Activated naive CD8-positive, alpha-beta T cell treated with anti-CD3 and anti-CD28 coated beads for 36 hours (primary cell): ENCODE measurements at regions not wholly inside any gene's neighbourhood (a gene's known extent, or its start where the extent isn't known, plus 50 kb on each side); places are given as distances from the start of the nearest gene placed in this dataset.
"Not testable (repeated sequence)": the region's sequence is repeated elsewhere in the genome, so short reads cannot be mapped to it uniquely, and the experiment has no call there.

ENCODE experiments used
- DNase-seq: peaks from one replicate; pipeline ENCODE4 v3.0.0; 2021
- H3K27ac Mint-ChIP-seq: one replicate; pipeline ENCODE4 v1.8.0; 2022; ENCODE audit warnings: mild to moderate bottlenecking, moderate library complexity, mixed read lengths
- H3K27me3 Mint-ChIP-seq: one replicate; pipeline ENCODE4 v1.8.0; 2022; ENCODE audit warnings: mild to moderate bottlenecking, mixed read lengths
- H3K36me3 Mint-ChIP-seq: one replicate; pipeline ENCODE4 v1.8.0; 2021; ENCODE audit warnings: mild to moderate bottlenecking, mixed read lengths
- H3K4me1 Mint-ChIP-seq: one replicate; pipeline ENCODE4 v1.8.0; 2021; ENCODE audit warnings: mixed read lengths
- H3K4me3 Mint-ChIP-seq: one replicate; pipeline ENCODE4 v1.8.0; 2022; ENCODE audit warnings: mild to moderate bottlenecking, moderate library complexity, mixed read lengths
- H3K9me3 Mint-ChIP-seq: one replicate; pipeline ENCODE4 v1.8.0; 2022; ENCODE audit warnings: mixed read lengths

DNA sequence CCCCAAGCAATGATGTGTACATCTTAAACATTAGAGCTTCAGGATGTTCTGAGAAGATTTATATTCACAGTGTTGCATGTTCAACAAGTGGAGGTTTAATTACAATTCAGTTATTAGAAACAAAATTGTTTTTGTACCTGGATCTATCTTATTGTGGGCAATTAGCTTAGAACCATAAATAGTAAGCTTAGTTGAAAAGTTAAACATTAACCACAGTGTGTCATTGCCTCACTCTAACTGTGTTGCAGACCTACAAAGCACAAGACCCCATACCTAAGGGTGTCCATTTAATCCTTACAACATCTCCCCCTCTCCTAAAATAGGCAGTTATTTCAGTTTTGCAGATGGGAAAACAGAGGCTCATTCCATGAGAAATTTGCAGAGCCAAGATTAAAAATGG is 632.0 kb upstream of the SOX9 start:
- no peak for DNase-seq
- Mint-ChIP-seq H3K27ac (no peak overlapping the region), H3K36me3 (no peaks in the 10 kb centered on the region), H3K9me3 (no peaks in the 10 kb centered on the region), H3K4me3 (no peak overlapping the region), H3K27me3 (no peaks in the 10 kb centered on the region), H3K4me1 (no peaks in the 10 kb centered on the region)

DNA sequence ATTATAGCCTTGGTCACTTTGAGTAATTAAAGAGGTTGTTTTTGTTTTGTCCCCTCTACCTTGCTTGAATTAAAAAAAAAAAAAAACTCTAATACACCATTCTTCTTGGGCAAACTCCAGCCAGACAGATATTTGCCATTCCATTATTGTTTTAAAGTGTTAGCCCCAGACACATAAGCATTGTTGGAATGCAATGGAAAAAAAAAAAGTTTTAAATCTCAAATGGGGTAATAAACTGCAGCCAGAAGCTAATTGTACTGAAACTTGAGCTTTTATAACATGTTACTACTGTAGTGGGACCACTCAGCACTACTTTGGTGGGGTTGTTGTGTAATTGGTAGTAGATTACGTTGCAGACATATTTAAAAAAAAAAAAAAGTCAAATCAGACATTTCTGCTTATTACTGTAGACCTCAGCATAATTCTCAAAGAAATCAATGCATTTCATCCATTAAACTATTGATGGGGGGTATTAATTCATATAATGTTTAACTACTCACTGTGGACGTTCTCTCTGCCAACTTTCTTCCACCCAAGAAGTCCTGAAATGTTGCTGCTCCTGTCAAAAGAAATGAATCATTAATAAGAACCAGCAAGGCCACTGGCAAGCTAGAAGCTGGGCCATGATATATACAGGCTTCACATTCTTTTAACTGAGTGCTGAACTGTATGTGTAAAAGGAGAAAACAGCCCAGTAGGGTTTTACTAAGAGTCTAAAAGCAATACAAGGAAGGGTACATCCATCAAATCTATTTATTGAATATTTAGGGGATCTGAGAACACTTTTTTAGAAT is 626.6 kb upstream of the SOX9 start:
- no peak for DNase-seq
- Mint-ChIP-seq H3K27me3 (no peaks in the 10 kb centered on the region), H3K27ac (no peak overlapping the region), H3K4me3 (no peak overlapping the region), H3K4me1 (no peaks in the 10 kb centered on the region), H3K9me3 (no peaks in the 10 kb centered on the region), H3K36me3 (no peaks in the 10 kb centered on the region)

DNA sequence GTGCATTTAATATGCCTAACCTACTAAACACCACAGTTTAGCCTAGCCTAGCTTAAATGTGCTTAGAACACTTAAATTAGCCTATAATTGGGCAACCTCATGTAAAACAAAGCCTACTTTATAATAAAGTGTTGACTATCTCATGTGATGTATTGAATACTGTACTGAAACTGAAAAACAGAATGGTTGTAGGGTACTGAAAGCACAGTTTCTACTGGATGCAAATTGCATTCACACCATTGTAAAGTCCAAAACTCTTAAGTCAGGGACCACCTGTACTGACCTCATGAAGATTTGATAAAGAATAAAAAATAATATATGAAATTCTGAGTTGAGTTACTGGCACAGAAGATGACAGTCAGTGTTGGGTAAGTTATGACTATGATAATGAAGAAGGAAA is 625.4 kb upstream of the SOX9 start:
- Mint-ChIP-seq H3K4me1 (no peaks in the 10 kb centered on the region), H3K27ac (no peak overlapping the region), H3K36me3 (no peaks in the 10 kb centered on the region), H3K4me3 (no peak overlapping the region), H3K9me3 (no peaks in the 10 kb centered on the region), H3K27me3 (no peaks in the 10 kb centered on the region)
- DNase-seq = no peak

DNA sequence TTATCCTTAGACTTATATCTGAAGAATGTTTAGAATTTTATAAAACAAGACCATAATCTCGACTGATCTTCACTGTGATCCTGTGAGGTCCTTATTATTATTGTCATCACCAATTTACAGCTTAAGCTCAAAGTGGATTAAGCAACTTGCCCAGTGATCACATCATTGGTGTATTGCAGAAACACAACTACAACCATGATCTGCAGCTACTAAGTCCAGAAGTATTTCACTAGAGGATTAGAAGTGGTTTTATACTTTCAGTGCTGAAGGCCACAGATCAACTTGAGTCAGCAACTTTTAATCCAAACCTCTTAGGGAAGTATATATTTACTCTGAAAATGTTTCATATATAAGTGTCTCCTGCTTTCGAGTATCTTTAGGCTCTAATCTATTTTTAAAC is 624.3 kb upstream of the SOX9 start:
- Mint-ChIP-seq H3K9me3 (no peaks in the 10 kb centered on the region), H3K4me1 (no peaks in the 10 kb centered on the region), H3K27ac (no peak overlapping the region), H3K27me3 (no peaks in the 10 kb centered on the region), H3K4me3 (no peak overlapping the region), H3K36me3 (no peaks in the 10 kb centered on the region)
- no peak for DNase-seq

GRCh38 chr17:71500761-71501555 is 619.9 kb upstream of the SOX9 start:
- no peaks in the 10 kb centered on the region for H3K9me3 Mint-ChIP-seq
- no peak for DNase-seq
- no peak overlapping the region for H3K4me3 Mint-ChIP-seq
- no peaks in the 10 kb centered on the region for H3K36me3 Mint-ChIP-seq
- no peak overlapping the region for H3K27ac Mint-ChIP-seq
- H3K4me1 Mint-ChIP-seq = no peaks in the 10 kb centered on the region
- no peaks in the 10 kb centered on the region for H3K27me3 Mint-ChIP-seq

- Mint-ChIP-seq H3K9me3 (peaks cover 1% of the 10 kb centered on the region), H3K4me3 (no peak overlapping the region), H3K27ac (no peak overlapping the region), H3K36me3 (no peaks in the 10 kb centered on the region), H3K27me3 (no peaks in the 10 kb centered on the region), H3K4me1 (no peaks in the 10 kb centered on the region)
- no peak for DNase-seq
Measured at GRCh38 chr17:71501711-71502110, 619.1 kb upstream of the SOX9 start.

DNA sequence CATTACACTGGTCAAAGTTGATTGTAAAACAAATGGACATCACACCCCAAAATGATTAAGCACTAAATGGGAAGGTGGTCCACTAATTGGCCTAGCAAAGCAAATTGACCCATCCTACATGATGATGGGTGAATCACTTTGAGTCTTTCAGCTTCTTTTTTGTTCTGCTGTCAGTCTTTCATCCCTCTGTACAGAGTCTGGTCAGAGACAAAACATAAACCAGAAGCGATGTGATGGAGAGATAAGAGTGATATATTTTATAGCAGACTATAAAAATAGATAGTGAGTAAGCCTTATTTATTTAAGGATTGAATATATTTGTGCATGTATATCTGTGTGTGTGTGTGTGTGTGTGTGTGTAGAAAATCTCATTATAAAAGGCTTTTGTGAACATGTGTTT is 618.4 kb upstream of the SOX9 start:
- Mint-ChIP-seq H3K36me3 (no peaks in the 10 kb centered on the region), H3K27me3 (no peaks in the 10 kb centered on the region), H3K4me1 (no peaks in the 10 kb centered on the region), H3K27ac (no peak overlapping the region), H3K9me3 (peaks cover 1% of the 10 kb centered on the region), H3K4me3 (no peak overlapping the region)
- no peak for DNase-seq

- peaks cover 1% of the 10 kb centered on the region for H3K9me3 Mint-ChIP-seq
- no peaks in the 10 kb centered on the region for H3K36me3 Mint-ChIP-seq
- H3K4me1 Mint-ChIP-seq = no peaks in the 10 kb centered on the region
- no peak overlapping the region for H3K27ac Mint-ChIP-seq
- H3K27me3 Mint-ChIP-seq = no peaks in the 10 kb centered on the region
- no peak overlapping the region for H3K4me3 Mint-ChIP-seq
- no peak for DNase-seq
Measured at GRCh38 chr17:71503710-71504465, 616.9 kb upstream of the SOX9 start.

DNA sequence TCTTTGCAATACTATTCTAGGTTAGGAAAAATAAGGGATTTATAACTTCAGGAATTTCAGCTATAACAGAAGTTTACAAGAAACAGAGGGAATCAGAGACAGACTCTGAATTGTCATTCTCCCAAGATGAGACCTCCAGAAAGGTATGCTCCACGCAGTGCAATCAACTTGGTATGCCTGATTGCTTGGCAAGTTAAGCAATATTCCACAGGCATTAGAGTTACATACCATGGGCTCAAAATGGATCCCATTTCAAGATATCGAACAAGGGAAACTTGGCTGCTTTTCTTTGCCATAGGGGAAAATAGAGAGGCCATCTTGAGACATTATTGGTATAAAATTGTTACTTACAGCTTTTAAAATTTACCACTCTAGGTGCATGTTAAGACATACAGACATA is 615.6 kb upstream of the SOX9 start:
- Mint-ChIP-seq H3K27me3 (no peaks in the 10 kb centered on the region), H3K27ac (no peak overlapping the region)

DNA sequence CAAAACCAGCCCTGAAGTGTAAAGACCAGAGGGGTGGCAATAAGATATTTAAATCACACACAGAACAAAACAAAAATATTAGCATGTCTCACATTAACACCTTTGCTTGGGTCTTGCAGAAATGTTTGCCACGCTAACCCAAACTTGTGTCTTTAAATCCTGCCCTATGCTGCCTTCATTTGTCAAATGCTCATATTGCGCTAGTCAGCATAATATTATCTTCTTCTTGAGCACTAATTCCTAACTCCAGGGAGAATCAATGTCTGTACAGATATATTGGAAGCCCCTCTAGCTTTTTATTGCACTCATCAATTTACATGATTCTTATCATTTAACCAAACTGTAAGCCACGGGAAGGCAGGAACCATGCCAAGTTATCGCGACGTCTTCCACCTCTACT is 614.8 kb upstream of the SOX9 start:
- Mint-ChIP-seq H3K9me3 (peaks cover 1% of the 10 kb centered on the region), H3K27ac (no peak overlapping the region), H3K4me3 (no peak overlapping the region), H3K4me1 (no peaks in the 10 kb centered on the region), H3K36me3 (no peaks in the 10 kb centered on the region), H3K27me3 (no peaks in the 10 kb centered on the region)
- DNase-seq = no peak

More for the DNA sequence above, 615.6 kb upstream of the SOX9 start:
- Mint-ChIP-seq H3K9me3 (peaks cover 1% of the 10 kb centered on the region), H3K4me3 (no peak overlapping the region), H3K36me3 (no peaks in the 10 kb centered on the region), H3K4me1 (no peaks in the 10 kb centered on the region)
- DNase-seq = no peak

DNA sequence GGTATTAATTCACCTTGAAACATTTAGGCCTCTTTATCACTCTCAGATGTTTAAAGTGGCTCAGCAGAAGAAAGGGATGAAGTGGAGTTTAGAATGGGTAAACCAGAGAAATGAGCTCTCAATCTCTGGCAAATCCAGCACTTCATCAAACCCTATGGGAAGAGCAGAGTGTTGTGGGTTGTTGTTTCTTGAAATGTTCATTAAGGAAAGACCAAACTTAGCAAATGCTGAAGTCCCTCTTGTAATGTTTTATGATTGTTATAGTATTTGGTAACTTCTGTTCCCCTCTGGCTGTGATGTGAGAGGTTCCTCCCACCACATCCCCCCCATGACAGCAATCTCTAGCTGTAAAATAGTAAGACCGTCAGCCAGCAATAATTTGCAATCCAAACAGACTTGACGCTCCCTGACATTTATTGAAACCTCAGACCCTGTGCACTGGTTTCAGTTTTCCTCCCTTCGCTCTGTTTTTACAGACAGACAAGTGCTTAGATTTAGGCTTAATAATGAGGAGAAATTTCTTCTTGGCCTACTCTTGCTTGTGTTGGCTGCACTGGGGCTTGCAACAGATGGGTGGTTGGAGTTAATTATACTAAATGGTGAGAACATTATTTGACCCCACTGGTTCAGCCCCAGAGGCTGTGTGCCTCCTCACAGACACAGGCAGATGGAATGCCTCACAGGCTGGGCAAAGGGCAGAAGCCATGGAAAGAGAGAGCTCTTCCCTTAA is 609.4 kb upstream of the SOX9 start:
- DNase-seq = no peak
- H3K4me1 Mint-ChIP-seq = no peaks in the 10 kb centered on the region

GRCh38 chr17:71513725-71514124 is 607.1 kb upstream of the SOX9 start:
- not testable (repeated sequence) for DNase-seq, H3K4me3 Mint-ChIP-seq, H3K27ac Mint-ChIP-seq, H3K9me3 Mint-ChIP-seq, H3K36me3 Mint-ChIP-seq, H3K4me1 Mint-ChIP-seq, H3K27me3 Mint-ChIP-seq

More for the DNA sequence above, 609.4 kb upstream of the SOX9 start:
- Mint-ChIP-seq H3K9me3 (no peaks in the 10 kb centered on the region), H3K27ac (no peak overlapping the region), H3K36me3 (no peaks in the 10 kb centered on the region), H3K4me3 (no peak overlapping the region), H3K27me3 (no peaks in the 10 kb centered on the region)

DNA sequence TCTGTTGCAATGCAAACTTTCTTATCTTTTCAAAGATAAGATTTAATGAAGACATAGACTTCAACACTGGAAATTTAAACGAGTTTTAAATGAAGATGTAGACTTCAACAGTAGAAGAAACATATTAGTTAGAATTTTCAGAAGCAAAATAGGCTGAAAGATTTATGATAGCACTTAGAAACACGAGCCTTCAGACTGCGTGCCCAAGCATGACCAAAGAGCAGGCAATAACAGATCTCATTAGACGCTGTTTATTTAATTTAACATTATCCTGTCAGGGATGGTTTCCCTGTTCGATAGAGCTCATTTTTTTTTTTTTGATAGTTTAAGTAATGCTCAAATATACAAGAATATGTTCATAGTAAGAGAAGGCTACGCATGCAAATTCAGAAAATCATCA is 604.7 kb upstream of the SOX9 start:
- Mint-ChIP-seq H3K4me3 (no peak overlapping the region), H3K27me3 (no peaks in the 10 kb centered on the region), H3K27ac (no peak overlapping the region), H3K9me3 (no peaks in the 10 kb centered on the region), H3K4me1 (no peaks in the 10 kb centered on the region), H3K36me3 (no peaks in the 10 kb centered on the region)
- no peak for DNase-seq

DNA sequence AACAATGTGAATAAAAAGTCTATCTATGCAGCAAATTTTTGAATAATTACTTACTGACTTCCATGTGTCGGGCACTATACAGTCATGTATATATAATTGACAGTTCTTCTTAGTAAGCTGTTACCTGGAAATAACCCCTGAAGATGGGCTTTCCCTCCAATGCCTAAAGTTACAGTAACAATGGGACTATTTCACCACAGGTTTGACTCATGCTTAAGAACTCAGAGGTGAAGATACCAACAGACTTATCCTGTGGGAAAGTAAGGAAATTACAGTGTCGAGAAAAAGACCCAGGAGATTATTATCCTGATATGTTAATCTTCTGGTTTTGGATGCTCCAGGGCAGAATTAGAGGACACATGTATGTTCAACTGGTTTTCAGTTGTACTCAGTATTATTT is 601.5 kb upstream of the SOX9 start:
- DNase-seq = no peak

DNA sequence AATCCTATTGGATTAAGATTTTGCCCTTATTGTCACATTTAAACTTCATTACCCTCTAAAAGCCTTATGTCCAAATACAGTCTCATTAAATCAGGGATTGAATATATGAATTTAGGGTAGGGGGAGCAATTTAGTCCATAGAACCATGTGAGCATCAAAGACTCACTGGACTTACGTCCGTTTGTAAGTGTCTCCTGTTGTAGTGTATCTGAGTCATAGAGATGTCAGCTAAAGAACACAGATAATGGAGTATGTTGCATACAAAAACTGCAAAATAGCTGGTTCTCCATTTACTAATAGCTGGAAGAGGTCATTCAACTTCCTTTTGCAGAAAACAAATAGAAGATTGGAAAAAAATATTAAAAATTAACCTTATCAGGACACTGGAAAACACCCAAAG is 599.1 kb upstream of the SOX9 start:
- H3K27ac Mint-ChIP-seq = no peak overlapping the region
- H3K36me3 Mint-ChIP-seq = no peaks in the 10 kb centered on the region
- no peak for DNase-seq
- H3K9me3 Mint-ChIP-seq = peaks cover 7% of the 10 kb centered on the region
- no peak overlapping the region for H3K4me3 Mint-ChIP-seq
- H3K27me3 Mint-ChIP-seq = no peaks in the 10 kb centered on the region
- H3K4me1 Mint-ChIP-seq = no peaks in the 10 kb centered on the region

More for the DNA sequence above, 601.5 kb upstream of the SOX9 start:
- H3K4me1 Mint-ChIP-seq = no peaks in the 10 kb centered on the region
- no peaks in the 10 kb centered on the region for H3K36me3 Mint-ChIP-seq
- no peak overlapping the region for H3K27ac Mint-ChIP-seq
- no peaks in the 10 kb centered on the region for H3K27me3 Mint-ChIP-seq
- peaks cover 2% of the 10 kb centered on the region for H3K9me3 Mint-ChIP-seq
- H3K4me3 Mint-ChIP-seq = no peak overlapping the region
